ENCODE measurements at regions not wholly inside any gene's neighbourhood (a gene's known extent, or its start where the extent isn't known, plus 50 kb on each side); places are given as distances from the start of the nearest gene placed in this dataset.

DNA sequence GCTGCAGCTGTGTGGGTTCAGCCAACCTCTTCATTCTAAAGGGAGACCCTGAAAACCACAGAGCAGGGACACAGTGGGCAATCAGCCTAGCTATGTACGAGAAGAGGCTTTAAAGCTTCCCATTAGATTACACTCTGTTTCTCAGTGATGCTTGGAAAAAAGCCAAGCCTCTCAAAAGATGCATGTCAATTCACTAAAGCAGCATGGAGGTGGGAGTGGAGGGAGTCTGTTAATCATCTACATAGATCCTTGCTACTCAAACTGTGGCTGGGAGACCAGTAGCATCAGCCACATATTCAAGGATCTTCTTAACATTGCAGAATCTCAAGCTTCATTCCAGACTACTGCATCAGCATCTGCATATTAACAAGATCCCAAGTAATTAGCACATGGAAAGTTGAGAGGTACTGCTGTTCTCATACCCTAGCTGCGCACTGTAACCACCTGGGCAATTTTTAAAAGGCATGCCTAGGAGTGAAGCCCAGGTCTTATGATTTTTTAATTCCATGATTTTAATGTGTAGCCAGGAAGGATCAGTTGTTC lies 305.9 kb downstream of the PMP22 start:
- Histone ChIP-seq H3K27ac (ENCODE audit: low read depth in 1 of 2, low read length in 2 of 2) (no peak overlapping the region), H3K4me2 (replicated peaks; ENCODE audit: extremely low read depth, low read length, poor library complexity, severe bottlenecking) (no peak overlapping the region), H3K9ac (ENCODE audit: insufficient read depth, low read length, poor library complexity, severe bottlenecking) (no peak overlapping the region), H4K20me1 (ENCODE audit: insufficient read depth, low read length) (no peaks in the 10 kb centered on the region), H3K9me3 (replicated peaks in 1 of 2; ENCODE audit: control insufficient read depth in 1 of 2, insufficient read depth in 1 of 2, low read length in 2 of 2) (no peaks in the 10 kb centered on the region), H3K4me1 (ENCODE audit: control insufficient read depth in 1 of 2, insufficient read depth in 2 of 2, low read length in 2 of 2) (no peaks in the 10 kb centered on the region), H2AFZ (ENCODE audit: insufficient read depth, low read depth, low read length, poor library complexity, severe bottlenecking) (no peak overlapping the region), H3K79me2 (ENCODE audit: insufficient read depth, low read length) (no peaks in the 10 kb centered on the region), H3K4me3 (replicated peaks in 1 of 3; ENCODE audit: low read depth in 2 of 3, low read length in 3 of 3) (no peak overlapping the region), H3K36me3 (replicated peaks in 1 of 2; ENCODE audit: control insufficient read depth in 1 of 2, insufficient read depth in 2 of 2, low read length in 2 of 2) (no peaks in the 10 kb centered on the region), H3K27me3 (ENCODE audit: control insufficient read depth in 2 of 2, insufficient read depth in 2 of 2, low read length in 2 of 2) (no peaks in the 10 kb centered on the region)
- no peaks in the 10 kb centered on the region for H3K4me1 Mint-ChIP-seq
- H3K9me3 Mint-ChIP-seq, result peaks cover 0 to 6% (median 3%) of the 10 kb centered on the region in 7 donors
- TF ChIP-seq CTCF (IDR thresholded peaks at IDR 0.05), result no peak
- H3K36me3 Mint-ChIP-seq, result no peaks in the 10 kb centered on the region
- intact Hi-C loops (cut with micrococcal nuclease), result no loop called here
- peaks cover 0 to 3% (median 2%) of the 10 kb centered on the region in 3 donors for H3K27me3 Mint-ChIP-seq (ENCODE audit: low read depth in 3 of 3)
- no CpG with 5 or more reads among the region's 2 CpGs for WGBS (ENCODE audit: insufficient coverage)
- H3K27ac Mint-ChIP-seq, result no peak overlapping the region
- no peak for DNase-seq
- no peak overlapping the region for H3K4me3 Mint-ChIP-seq

DNA sequence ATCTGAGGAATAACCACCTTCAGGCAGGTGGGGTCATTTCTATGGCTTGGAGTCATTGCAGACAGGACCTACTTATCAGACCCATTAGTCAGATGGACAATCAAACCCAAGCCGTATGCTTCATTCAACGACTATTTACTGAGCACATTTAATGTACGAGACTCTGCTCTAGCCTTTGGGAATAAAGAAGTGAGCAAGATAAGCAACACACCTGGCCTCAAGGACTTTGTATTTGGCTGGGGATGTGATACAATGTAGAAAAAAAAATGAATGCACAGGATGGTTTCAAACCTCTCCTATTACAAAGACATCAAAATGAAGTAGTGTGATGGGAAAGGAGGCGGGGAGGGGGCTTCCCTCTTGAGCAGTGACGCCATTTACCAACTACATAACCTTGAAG lies 311.7 kb downstream of the PMP22 start:
- Histone ChIP-seq H3K9ac (ENCODE audit: insufficient read depth, low read length, poor library complexity, severe bottlenecking) (no peak overlapping the region), H3K4me1 (ENCODE audit: control insufficient read depth in 1 of 2, insufficient read depth in 2 of 2, low read length in 2 of 2) (no peaks in the 10 kb centered on the region), H3K27me3 (ENCODE audit: control insufficient read depth in 2 of 2, insufficient read depth in 2 of 2, low read length in 2 of 2) (no peaks in the 10 kb centered on the region), H3K79me2 (ENCODE audit: insufficient read depth, low read length) (no peaks in the 10 kb centered on the region), H4K20me1 (ENCODE audit: insufficient read depth, low read length) (no peaks in the 10 kb centered on the region), H2AFZ (ENCODE audit: insufficient read depth, low read depth, low read length, poor library complexity, severe bottlenecking) (no peak overlapping the region), H3K4me3 (replicated peaks in 1 of 3; ENCODE audit: low read depth in 2 of 3, low read length in 3 of 3) (no peak overlapping the region), H3K36me3 (replicated peaks in 1 of 2; ENCODE audit: control insufficient read depth in 1 of 2, insufficient read depth in 2 of 2, low read length in 2 of 2) (no peaks in the 10 kb centered on the region), H3K4me2 (replicated peaks; ENCODE audit: extremely low read depth, low read length, poor library complexity, severe bottlenecking) (no peak overlapping the region), H3K9me3 (replicated peaks in 1 of 2; ENCODE audit: control insufficient read depth in 1 of 2, insufficient read depth in 1 of 2, low read length in 2 of 2) (no peaks in the 10 kb centered on the region), H3K27ac (ENCODE audit: low read depth in 1 of 2, low read length in 2 of 2) (no peak overlapping the region)
- intact Hi-C loops (cut with micrococcal nuclease), result no loop called here
- Mint-ChIP-seq H3K4me1 (no peaks in the 10 kb centered on the region), H3K27ac (no peak overlapping the region), H3K36me3 (no peaks in the 10 kb centered on the region), H3K9me3 (peaks cover 0 to 8% (median 3%) of the 10 kb centered on the region in 7 donors), H3K27me3 (ENCODE audit: low read depth in 3 of 3) (peaks cover 0 to 5% (median 5%) of the 10 kb centered on the region in 3 donors), H3K4me3 (no peak overlapping the region)
- no peak for TF ChIP-seq CTCF (IDR thresholded peaks at IDR 0.05)
- WGBS (ENCODE audit: insufficient coverage), result no CpG with 5 or more reads among the region's 5 CpGs
- DNase-seq, result no peak
